Endothelial cell of umbilical vein (primary cell): ENCODE measurements at regions not wholly inside any gene's neighbourhood (a gene's known extent, or its start where the extent isn't known, plus 50 kb on each side); places are given as distances from the start of the nearest gene placed in this dataset.

Experiments used
- BruUV-seq: library from RNA; stranded (reverse); fragments of 400-500 nt; replicated peaks from 2 replicates; lab custom pipeline; 2021; lab: Mats Ljungman, UMichigan
- CTCF ChIA-PET: fragments of 300-600, 350-600 bp; sonication (Branson Sonifier 250); formaldehyde crosslinking; loops from one replicate; lab custom pipeline; 2021; ENCODE audit warnings: antibody characterized with exemption, inconsistent platforms; lab: Charles Lee
- POLR2A ChIA-PET: fragments of 300-600, 350-600 bp; sonication (Branson Sonifier 250); formaldehyde crosslinking; loops from one replicate; lab custom pipeline; 2021; ENCODE audit warnings: antibody characterized with exemption, inconsistent platforms; lab: Charles Lee
- DNase-seq: peaks from one replicate; pipeline ENCODE4 v3.0.0-alpha.2; 2011; ENCODE audit warnings: low read depth, low spot score
- FAIRE-seq: peaks from 2 replicates; lab custom pipeline; 2011; peaks lifted over from hg19 to GRCh38; lab: Jason Lieb, UNC
- H2AFZ ChIP-seq: 2 replicates; pipeline ENCODE4 v1.6.0; 2012; ENCODE audit warnings: low read depth, low read length, control low read depth, inconsistent platforms
- H3K27ac ChIP-seq: 2 replicates; pipeline ENCODE4 v1.5.1; 2011; ENCODE audit warnings: low read depth, mild to moderate bottlenecking, control low read depth, low read length, moderate library complexity; ENCODE audit not compliant: insufficient read depth
- H3K27me3 ChIP-seq, 2 experiments: 2 replicates each; pipeline versions ENCODE4 v1.6.0 to v1.6.1; 2011; ENCODE audit warnings: low read length in 2 of 2, mixed read lengths in 1 of 2; ENCODE audit not compliant: control insufficient read depth in 2 of 2, insufficient read depth in 2 of 2
- H3K36me3 ChIP-seq, 2 experiments: 2 replicates in 1 of 2; 3 replicates in 1 of 2; pipeline ENCODE4 v1.5.1; 2011; ENCODE audit warnings: low read length in 2 of 2, mild to moderate bottlenecking in 1 of 2, moderate library complexity in 1 of 2; ENCODE audit not compliant: control insufficient read depth in 2 of 2, insufficient read depth in 2 of 2; ENCODE audit errors: extremely low read depth in 1 of 2
- H3K4me1 ChIP-seq: 3 replicates; pipeline ENCODE4 v1.5.1; 2011; ENCODE audit warnings: mild to moderate bottlenecking, low read length; ENCODE audit not compliant: control insufficient read depth, insufficient read depth; ENCODE audit errors: extremely low read depth
- H3K4me2 ChIP-seq: 2 replicates; pipeline ENCODE4 v1.6.1; 2011; ENCODE audit warnings: low read length, control low read depth, mixed read lengths; ENCODE audit not compliant: insufficient read depth
- H3K4me3 ChIP-seq, 3 experiments: fragments of 200-600 bp in 1 of 3; sonication (generic), shearing (Covaris generic) in 1 of 3; replicated peaks in 1 of 3; 2 replicates each; pipeline ENCODE4 v1.5.1; 2011 to 2016; ENCODE audit warnings: control low read depth in 3 of 3, low read length in 3 of 3, mild to moderate bottlenecking in 2 of 3, inconsistent platforms in 1 of 3, low read depth in 1 of 3, moderate library complexity in 1 of 3; ENCODE audit not compliant: insufficient read depth in 1 of 3
- H3K79me2 ChIP-seq: 2 replicates; pipeline ENCODE4 v1.6.0; 2012; ENCODE audit warnings: low read length, inconsistent platforms; ENCODE audit not compliant: control insufficient read depth, insufficient read depth
- H3K9ac ChIP-seq: replicated peaks from 2 replicates; pipeline ENCODE3; 2011; ENCODE audit warnings: low read length, control low read depth; ENCODE audit not compliant: insufficient read depth; ENCODE audit errors: extremely low read depth
- H3K9me1 ChIP-seq: replicated peaks from 3 replicates; pipeline ENCODE4 v1.6.0; 2011; ENCODE audit warnings: mild to moderate bottlenecking, low read length; ENCODE audit not compliant: control insufficient read depth, insufficient read depth; ENCODE audit errors: extremely low read depth
- H3K9me3 ChIP-seq: replicated peaks from 2 replicates; pipeline ENCODE4 v1.5.1; 2012; ENCODE audit warnings: low read length, inconsistent platforms; ENCODE audit not compliant: control insufficient read depth, insufficient read depth
- H4K20me1 ChIP-seq: replicated peaks from 2 replicates; pipeline ENCODE3; 2011; ENCODE audit warnings: mild to moderate bottlenecking, low read length; ENCODE audit not compliant: control insufficient read depth, insufficient read depth; ENCODE audit errors: extremely low read depth
- EZH2 ChIP-seq: IDR thresholded peaks from 2 replicates; pipeline ENCODE4 v1.6.1; 2012; ENCODE audit warnings: borderline replicate concordance, low read depth, mild to moderate bottlenecking, moderate library complexity, low read length, inconsistent platforms; ENCODE audit not compliant: severe bottlenecking
- FOS ChIP-seq: IDR thresholded peaks from 2 replicates; pipeline ENCODE4 v1.6.1; 2011; ENCODE audit warnings: mild to moderate bottlenecking, low read length, moderate library complexity, borderline replicate concordance; ENCODE audit not compliant: insufficient read depth
- GATA2 ChIP-seq: IDR thresholded peaks from 2 replicates; pipeline ENCODE4 v1.7.0; 2011; ENCODE audit warnings: low read depth, mild to moderate bottlenecking, moderate library complexity, mixed read lengths, low read length; ENCODE audit not compliant: insufficient read length, insufficient read depth
- JUN ChIP-seq: IDR thresholded peaks from 2 replicates; pipeline ENCODE4 v1.6.1; 2011; ENCODE audit warnings: borderline replicate concordance, low read depth; ENCODE audit not compliant: insufficient read length, insufficient read depth
- MYC ChIP-seq: IDR thresholded peaks from one replicate; pipeline ENCODE4 v1.6.1; 2011; ENCODE audit warnings: mild to moderate bottlenecking, low read depth, low read length
- POLR2A ChIP-seq: IDR thresholded peaks from 2 replicates; pipeline ENCODE4 v1.6.1; 2012; ENCODE audit warnings: low read depth, mild to moderate bottlenecking, control low read depth, low read length
- POLR2AphosphoS5 ChIP-seq: IDR thresholded peaks from 2 replicates; pipeline ENCODE4 v1.6.1; 2012; ENCODE audit warnings: low read depth, mild to moderate bottlenecking, control low read depth, low read length, moderate library complexity; ENCODE audit not compliant: insufficient read depth
- dilution Hi-C: fragments of 300-500 bp; cut with MboI; formaldehyde crosslinking; loops from one replicate; pipeline ENCODE4 v1.15.0; 2019; ENCODE audit warnings: low sequenced_read_pairs; ENCODE audit not compliant: extremely low pct_ligation_motif_present
- intact Hi-C: fragments of 100-400 bp; cut with micrococcal nuclease; formaldehyde crosslinking; loops from one replicate; pipeline ENCODE4 v1.10.0; 2022
- TF ChIP-seq, protein P1 (sequence below): IDR thresholded peaks from 2 replicates; pipeline ENCODE4 v1.6.1; 2011; ENCODE audit not compliant: insufficient read depth, insufficient read length
- TF ChIP-seq, protein P2 (sequence below), 2 donors: IDR thresholded peaks; 1 replicate in 1 of 2; 2 replicates in 1 of 2; pipeline ENCODE4 v1.5.1; 2011; ENCODE audit warnings: low read length in 2 of 2, mild to moderate bottlenecking in 2 of 2, moderate library complexity in 2 of 2, control low read depth in 1 of 2, inconsistent platforms in 1 of 2, low read depth in 1 of 2; ENCODE audit not compliant: insufficient read depth in 1 of 2; ENCODE audit errors: extremely low read depth in 1 of 2

DNA sequence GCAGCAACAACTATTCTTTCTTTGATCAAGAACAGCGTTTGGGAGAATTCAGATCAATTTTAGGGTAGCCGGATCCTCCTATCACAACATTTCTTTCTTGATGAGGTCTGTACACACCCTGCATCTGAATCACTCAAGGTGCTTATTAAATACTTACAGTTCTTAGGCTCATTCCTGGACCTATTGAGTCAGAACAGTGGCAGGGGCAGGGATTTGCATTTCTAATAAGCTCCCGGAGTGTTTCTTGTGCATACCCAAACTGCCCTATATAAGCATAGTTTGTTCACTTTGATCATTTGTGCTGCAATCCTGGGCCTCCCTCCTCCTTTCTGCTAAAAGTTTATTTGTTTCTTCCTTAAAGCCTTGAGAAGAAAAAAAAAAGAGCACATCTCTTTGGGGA lies 80.5 kb upstream of the RPH3A start:
- no peaks in the 10 kb centered on the region for H3K9me1 ChIP-seq
- no peaks in the 10 kb centered on the region for H3K27me3 ChIP-seq
- no peak overlapping the region for H3K9ac ChIP-seq
- no peak overlapping the region for H3K4me3 ChIP-seq
- dilution Hi-C loops (no loop called here), intact Hi-C loops (no loop called here)
- H4K20me1 ChIP-seq: no peaks in the 10 kb centered on the region
- FAIRE-seq (no peak), DNase-seq (no peak)
- H3K9me3 ChIP-seq: no peaks in the 10 kb centered on the region
- no TSS peak for BruUV-seq
- no peaks in the 10 kb centered on the region for H3K36me3 ChIP-seq
- H3K4me1 ChIP-seq: no peaks in the 10 kb centered on the region
- ChIA-PET CTCF (interaction anchor here (0.9 kb wide), 1 partner anchor 9 kb away, joined by 3 read pairs; no protein-coding TSS in a partner anchor), POLR2A (no interaction called here)
- no peak overlapping the region for H2AFZ ChIP-seq
- H3K27ac ChIP-seq: no peak overlapping the region
- no peaks in the 10 kb centered on the region for H3K79me2 ChIP-seq
- TF ChIP-seq EZH2 (no peak), FOS (no peak), JUN (no peak), POLR2A (no peak), POLR2AphosphoS5 (no peak), MYC (no peak), GATA2 (no peak)
- TF ChIP-seq, protein P1, sequence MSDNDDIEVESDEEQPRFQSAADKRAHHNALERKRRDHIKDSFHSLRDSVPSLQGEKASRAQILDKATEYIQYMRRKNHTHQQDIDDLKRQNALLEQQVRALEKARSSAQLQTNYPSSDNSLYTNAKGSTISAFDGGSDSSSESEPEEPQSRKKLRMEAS: no peak
- TF ChIP-seq, protein P2, sequence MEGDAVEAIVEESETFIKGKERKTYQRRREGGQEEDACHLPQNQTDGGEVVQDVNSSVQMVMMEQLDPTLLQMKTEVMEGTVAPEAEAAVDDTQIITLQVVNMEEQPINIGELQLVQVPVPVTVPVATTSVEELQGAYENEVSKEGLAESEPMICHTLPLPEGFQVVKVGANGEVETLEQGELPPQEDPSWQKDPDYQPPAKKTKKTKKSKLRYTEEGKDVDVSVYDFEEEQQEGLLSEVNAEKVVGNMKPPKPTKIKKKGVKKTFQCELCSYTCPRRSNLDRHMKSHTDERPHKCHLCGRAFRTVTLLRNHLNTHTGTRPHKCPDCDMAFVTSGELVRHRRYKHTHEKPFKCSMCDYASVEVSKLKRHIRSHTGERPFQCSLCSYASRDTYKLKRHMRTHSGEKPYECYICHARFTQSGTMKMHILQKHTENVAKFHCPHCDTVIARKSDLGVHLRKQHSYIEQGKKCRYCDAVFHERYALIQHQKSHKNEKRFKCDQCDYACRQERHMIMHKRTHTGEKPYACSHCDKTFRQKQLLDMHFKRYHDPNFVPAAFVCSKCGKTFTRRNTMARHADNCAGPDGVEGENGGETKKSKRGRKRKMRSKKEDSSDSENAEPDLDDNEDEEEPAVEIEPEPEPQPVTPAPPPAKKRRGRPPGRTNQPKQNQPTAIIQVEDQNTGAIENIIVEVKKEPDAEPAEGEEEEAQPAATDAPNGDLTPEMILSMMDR (IDR thresholded peaks at IDR 0.05; ENCODE audit: extremely low read depth in 1 of 2, insufficient read depth in 1 of 2, low read depth in 1 of 2, low read length in 2 of 2): no peak
- H3K4me2 ChIP-seq: no peak overlapping the region
